ENCODE measurements at regions not wholly inside any gene's neighbourhood (a gene's known extent, or its start where the extent isn't known, plus 50 kb on each side); places are given as distances from the start of the nearest gene placed in this dataset.

DNA sequence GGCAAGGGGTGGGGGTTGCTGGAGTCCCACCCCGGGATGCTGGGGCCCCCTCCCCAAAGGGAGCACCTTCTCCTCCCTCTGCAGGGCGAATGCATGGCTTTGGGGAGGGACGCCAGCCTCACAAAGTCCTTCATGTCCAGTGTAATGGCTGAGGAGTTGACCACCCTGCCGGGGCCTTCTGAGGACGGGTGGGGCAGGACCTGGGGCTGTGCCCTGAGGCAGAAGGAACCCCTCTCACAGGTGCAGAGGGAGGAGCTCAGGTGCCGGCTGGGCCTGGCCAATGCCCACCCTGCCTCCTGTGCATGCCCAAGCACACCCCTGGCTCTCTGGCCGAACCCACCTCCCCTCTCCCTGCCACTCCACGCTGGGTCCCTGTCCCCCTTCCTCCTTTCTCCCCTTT, 64.3 kb upstream of the RNU6ATAC start:
- TF ChIP-seq, protein P1, sequence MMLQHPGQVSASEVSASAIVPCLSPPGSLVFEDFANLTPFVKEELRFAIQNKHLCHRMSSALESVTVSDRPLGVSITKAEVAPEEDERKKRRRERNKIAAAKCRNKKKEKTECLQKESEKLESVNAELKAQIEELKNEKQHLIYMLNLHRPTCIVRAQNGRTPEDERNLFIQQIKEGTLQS (IDR thresholded peaks at IDR 0.05), result no peak
- TF ChIP-seq CEBPB (IDR thresholded peaks at IDR 0.05; ENCODE audit: low read depth), result no peak
- no peak for TF ChIP-seq YY1 (IDR thresholded peaks at IDR 0.05; ENCODE audit: extremely low read depth, insufficient replicate concordance, low read depth, low read length)
- no peak for TF ChIP-seq POLR2AphosphoS5 (IDR thresholded peaks at IDR 0.05; ENCODE audit: low read depth, low read length)
- TF ChIP-seq SRF (IDR thresholded peaks at IDR 0.05; ENCODE audit: low read depth), result no peak
- TF ChIP-seq ZBTB33 (IDR thresholded peaks at IDR 0.05; ENCODE audit: extremely low read depth, insufficient replicate concordance, low read length), result no peak
- TF ChIP-seq EGR1 (IDR thresholded peaks at IDR 0.05; ENCODE audit: low read depth), result no peak
- no peak for TF ChIP-seq CBX3 (IDR thresholded peaks at IDR 0.05; ENCODE audit: low read depth)
- TF ChIP-seq EZH2 (IDR thresholded peaks at IDR 0.05), result no peak
- no peak for TF ChIP-seq FOSL1 (IDR thresholded peaks at IDR 0.05; ENCODE audit: low read depth)
- no peak for TF ChIP-seq ELF1 (IDR thresholded peaks at IDR 0.05; ENCODE audit: borderline replicate concordance, low read depth)
- no peak for TF ChIP-seq SP1 (IDR thresholded peaks at IDR 0.05; ENCODE audit: low read depth)
- TF ChIP-seq ZNF274 (IDR thresholded peaks at IDR 0.05; ENCODE audit: low read depth, low read length), result no peak
- TF ChIP-seq, protein P2, sequence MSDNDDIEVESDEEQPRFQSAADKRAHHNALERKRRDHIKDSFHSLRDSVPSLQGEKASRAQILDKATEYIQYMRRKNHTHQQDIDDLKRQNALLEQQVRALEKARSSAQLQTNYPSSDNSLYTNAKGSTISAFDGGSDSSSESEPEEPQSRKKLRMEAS (IDR thresholded peaks at IDR 0.05), result no peak
- TF ChIP-seq ZFX (IDR thresholded peaks at IDR 0.05), result no peak
- TF ChIP-seq TCF7L2 (IDR thresholded peaks at IDR 0.05; ENCODE audit: borderline replicate concordance, extremely low read depth, insufficient read depth, insufficient read length), result no peak
- TF ChIP-seq SIN3A (IDR thresholded peaks at IDR 0.05; ENCODE audit: low read depth), result no peak
- no peak for TF ChIP-seq EZH2phosphoT487 (IDR thresholded peaks at IDR 0.05; ENCODE audit: borderline replicate concordance)
- no peak for TF ChIP-seq CTCF (IDR thresholded peaks at IDR 0.05 in 2 of 3, conservative IDR thresholded peaks at IDR 0.05 in 1 of 3; ENCODE audit: borderline replicate concordance in 1 of 3, insufficient read depth in 1 of 3, low read depth in 2 of 3, low read length in 2 of 3)
- no peaks in the 10 kb centered on the region for H3K9me2 ChIP-seq (ENCODE audit: insufficient read depth)
- intact Hi-C loops (cut with micrococcal nuclease), result no loop called here
- H3K4me1 ChIP-seq (ENCODE audit: control insufficient read depth in 1 of 2, insufficient read depth in 2 of 2, low read length in 2 of 2), result no peaks in the 10 kb centered on the region
- DNase-seq (ENCODE audit: low read depth, low spot score) (no peak), ATAC-seq (no peak)
- no peaks in the 10 kb centered on the region for H4K20me1 ChIP-seq (ENCODE audit: insufficient read depth)
- no peaks in the 10 kb centered on the region for H3K36me3 ChIP-seq (ENCODE audit: control insufficient read depth in 1 of 2, insufficient read depth in 2 of 2, low read length in 2 of 2)
- H3K9me3 ChIP-seq (ENCODE audit: control insufficient read depth in 1 of 2, insufficient read depth in 1 of 2, low read depth in 1 of 2, low read length in 2 of 2), result no peaks in the 10 kb centered on the region
- no peaks in the 10 kb centered on the region for H3K79me2 ChIP-seq (ENCODE audit: insufficient read depth, low read length)
- no peak overlapping the region for H3K4me3 ChIP-seq (replicated peaks in 1 of 2; ENCODE audit: low read depth in 1 of 2, low read length in 2 of 2)
- no peak overlapping the region for H2AFZ ChIP-seq (ENCODE audit: low read depth, low read length, poor library complexity, severe bottlenecking)
- H3K9ac ChIP-seq (ENCODE audit: low read length), result no peak overlapping the region
- no TSS peak for BruUV-seq (replicated peaks)
- ChIA-PET RAD21 (ENCODE audit: low non-redundant PET in 1 of 2, low total read pairs in 2 of 2, uncharacterized antibody in 2 of 2, unreplicated experiment in 2 of 2) (no interaction called here), POLR2A (no interaction called here), CTCF (no interaction called here)
- H3K4me2 ChIP-seq (ENCODE audit: low read length), result no peak overlapping the region
- no peak overlapping the region for H3K27ac ChIP-seq (ENCODE audit: low read depth, low read length)
- no peaks in the 10 kb centered on the region for H3K27me3 ChIP-seq (ENCODE audit: insufficient read depth, low read length)
